HCT116 (cell line): ENCODE measurements at regions not wholly inside any gene's neighbourhood (a gene's known extent, or its start where the extent isn't known, plus 50 kb on each side); places are given as distances from the start of the nearest gene placed in this dataset.

Source experiments
- ATAC-seq: fragments of 200-7000 bp; cut with Tn5 transposase; 2 replicates; pipeline ENCODE4 v1.9.1; 2020; ENCODE audit warnings: mild to moderate bottlenecking, moderate library complexity
- BruUV-seq: library from RNA; stranded (reverse); fragments of 400-500 nt; replicated peaks from 2 replicates; lab custom pipeline; 2021; lab: Mats Ljungman, UMichigan
- CTCF ChIA-PET: fragments of 300-600 bp; sonication (Branson Sonifier 250); formaldehyde crosslinking; loops from one replicate; lab custom pipeline; 2021; ENCODE audit warnings: antibody characterized with exemption; lab: Charles Lee
- POLR2A ChIA-PET: fragments of 300-600, 350-600 bp; sonication (Branson Sonifier 250); formaldehyde crosslinking; loops from one replicate; lab custom pipeline; 2021; ENCODE audit warnings: antibody characterized with exemption; lab: Charles Lee
- RAD21 ChIA-PET, 2 experiments: fragments of 300-600 bp; sonication (Branson Sonifier 250); formaldehyde crosslinking; loops; one replicate each; lab custom pipeline; 2023; ENCODE audit warnings: low total read pairs in 2 of 2; ENCODE audit not compliant: uncharacterized antibody in 2 of 2, unreplicated experiment in 2 of 2, low non-redundant PET in 1 of 2; lab: Charles Lee
- DNase-seq: peaks from one replicate; pipeline ENCODE4 v3.0.0-alpha.2; 2010; ENCODE audit warnings: low read depth, low spot score
- H2AFZ ChIP-seq: fragments of 200-600 bp; shearing (Covaris generic), sonication (generic); 2 replicates; pipeline ENCODE4 v1.6.1; 2017; ENCODE audit warnings: low read depth, mixed run types, mixed read lengths, antibody characterized with exemption, low read length; ENCODE audit not compliant: poor library complexity, severe bottlenecking
- H3K27ac ChIP-seq: 2 replicates; pipeline ENCODE4 v1.5.1; 2012; ENCODE audit warnings: low read depth, low read length
- H3K27me3 ChIP-seq: fragments of 200-600 bp; sonication (generic); 2 replicates; pipeline ENCODE4 v1.6.1; 2016; ENCODE audit warnings: mixed run types, low read length, mixed read lengths; ENCODE audit not compliant: insufficient read depth
- H3K36me3 ChIP-seq, 2 experiments: fragments of 200-500 bp in 1 of 2; fragments of 200-600 bp in 1 of 2; sonication (Bioruptor generic) in 1 of 2; sonication (generic) in 1 of 2; 2 replicates each; pipeline versions ENCODE4 v1.5.1 to v1.6.1; 2014 to 2016; ENCODE audit warnings: low read length in 2 of 2, inconsistent platforms in 1 of 2, mixed read lengths in 1 of 2, mixed run types in 1 of 2; ENCODE audit not compliant: insufficient read depth in 2 of 2, control insufficient read depth in 1 of 2
- H3K4me1 ChIP-seq, 2 experiments: fragments of 200-600 bp in 1 of 2; sonication (generic) in 1 of 2; 2 replicates each; pipeline versions ENCODE4 v1.5.1 to v1.6.1; 2012 to 2017; ENCODE audit warnings: low read length in 2 of 2, inconsistent platforms in 1 of 2, mild to moderate bottlenecking in 1 of 2, mixed read lengths in 1 of 2, mixed run types in 1 of 2, moderate library complexity in 1 of 2; ENCODE audit not compliant: insufficient read depth in 2 of 2, control insufficient read depth in 1 of 2
- H3K4me2 ChIP-seq: fragments of 200-600 bp; sonication (generic); 2 replicates; pipeline ENCODE4 v1.6.1; 2017; ENCODE audit warnings: mixed run types, low read length, mixed read lengths
- H3K4me3 ChIP-seq, 2 experiments: fragments of 200-600 bp in 1 of 2; sonication (generic) in 1 of 2; replicated peaks in 1 of 2; 2 replicates each; pipeline ENCODE4 v1.5.1; 2011 to 2016; ENCODE audit warnings: low read length in 2 of 2, control low read depth in 1 of 2, low read depth in 1 of 2, mild to moderate bottlenecking in 1 of 2, mixed read lengths in 1 of 2, mixed run types in 1 of 2
- H3K79me2 ChIP-seq: fragments of 200-600 bp; sonication (generic); 2 replicates; pipeline ENCODE4 v1.6.1; 2017; ENCODE audit warnings: mild to moderate bottlenecking, mixed run types, low read length, moderate library complexity, mixed read lengths; ENCODE audit not compliant: insufficient read depth
- H3K9ac ChIP-seq: fragments of 200-600 bp; sonication (generic); 2 replicates; pipeline ENCODE4 v1.6.1; 2016; ENCODE audit warnings: low read length, mixed read lengths
- H3K9me2 ChIP-seq: fragments of 200-600 bp; sonication (generic), shearing (Covaris generic); 2 replicates; pipeline ENCODE4 v1.6.1; 2017; ENCODE audit warnings: mixed run types, mild to moderate bottlenecking, moderate library complexity; ENCODE audit not compliant: insufficient read depth
- H3K9me3 ChIP-seq, 2 experiments: fragments of 200-500 bp in 1 of 2; fragments of 200-600 bp in 1 of 2; sonication (Bioruptor generic) in 1 of 2; sonication (generic) in 1 of 2; 2 replicates each; pipeline ENCODE4 v1.6.1; 2014 to 2017; ENCODE audit warnings: low read length in 2 of 2, mixed read lengths in 2 of 2, inconsistent platforms in 1 of 2, low read depth in 1 of 2, mild to moderate bottlenecking in 1 of 2, mixed run types in 1 of 2, moderate library complexity in 1 of 2; ENCODE audit not compliant: control insufficient read depth in 1 of 2, insufficient read depth in 1 of 2
- H4K20me1 ChIP-seq: fragments of 200-600 bp; sonication (generic), shearing (Covaris generic); 2 replicates; pipeline ENCODE4 v1.6.1; 2017; ENCODE audit warnings: mixed run types, mild to moderate bottlenecking, moderate library complexity; ENCODE audit not compliant: insufficient read depth
- EGR1 ChIP-seq: IDR thresholded peaks from 2 replicates; pipeline ENCODE4 v1.6.1; 2012; ENCODE audit warnings: low read depth
- ELF1 ChIP-seq: IDR thresholded peaks from 2 replicates; pipeline ENCODE4 v1.6.1; 2012; ENCODE audit warnings: low read depth, borderline replicate concordance
- EZH2 ChIP-seq: fragments of 200-600 bp; sonication (generic); IDR thresholded peaks from 2 replicates; pipeline ENCODE4 v1.6.1; 2017; ENCODE audit warnings: antibody characterized with exemption, mixed run types
- JUND ChIP-seq: IDR thresholded peaks from 2 replicates; pipeline ENCODE4 v1.6.1; 2012
- POLR2A ChIP-seq: IDR thresholded peaks from 2 replicates; pipeline ENCODE4 v1.7.0; 2011; ENCODE audit warnings: borderline replicate concordance; ENCODE audit not compliant: insufficient read depth, insufficient read length; ENCODE audit errors: extremely low read depth
- RAD21 ChIP-seq: IDR thresholded peaks from 2 replicates; pipeline ENCODE4 v1.6.1; 2012; ENCODE audit warnings: low read depth, mild to moderate bottlenecking
- SIN3A ChIP-seq: IDR thresholded peaks from 2 replicates; pipeline ENCODE4 v1.6.1; 2012; ENCODE audit warnings: low read depth
- SP1 ChIP-seq: IDR thresholded peaks from 2 replicates; pipeline ENCODE4 v1.6.1; 2012; ENCODE audit warnings: low read depth
- SRF ChIP-seq: IDR thresholded peaks from 2 replicates; pipeline ENCODE4 v1.6.1; 2012; ENCODE audit warnings: low read depth
- TCF7L2 ChIP-seq: IDR thresholded peaks from 2 replicates; pipeline ENCODE4 v1.7.0; 2011; ENCODE audit warnings: borderline replicate concordance, inconsistent platforms; ENCODE audit not compliant: insufficient read depth, insufficient read length; ENCODE audit errors: extremely low read depth
- YY1 ChIP-seq: IDR thresholded peaks from 2 replicates; pipeline ENCODE4 v1.6.1; 2011; ENCODE audit warnings: low read length, low read depth, moderate library complexity, mild to moderate bottlenecking; ENCODE audit not compliant: insufficient replicate concordance; ENCODE audit errors: extremely low read depth
- intact Hi-C: fragments of 100-400 bp; cut with micrococcal nuclease; formaldehyde crosslinking; loops from 2 replicates; pipeline ENCODE4 v1.10.0; 2022
- TF ChIP-seq, protein P1 (sequence below): IDR thresholded peaks from 2 replicates; pipeline ENCODE4 v1.6.1; 2012
- TF ChIP-seq, protein P2 (sequence below): IDR thresholded peaks from 2 replicates; pipeline ENCODE4 v1.6.1; 2012; ENCODE audit warnings: low read depth
- TF ChIP-seq, protein P3 (sequence below): IDR thresholded peaks from 2 replicates; pipeline ENCODE4 v1.6.1; 2012
- TF ChIP-seq, protein P4 (sequence below): IDR thresholded peaks from 2 replicates; pipeline ENCODE4 v1.6.1; 2011; ENCODE audit warnings: mild to moderate bottlenecking, low read length, moderate library complexity; ENCODE audit not compliant: insufficient replicate concordance; ENCODE audit errors: extremely low read depth

DNA sequence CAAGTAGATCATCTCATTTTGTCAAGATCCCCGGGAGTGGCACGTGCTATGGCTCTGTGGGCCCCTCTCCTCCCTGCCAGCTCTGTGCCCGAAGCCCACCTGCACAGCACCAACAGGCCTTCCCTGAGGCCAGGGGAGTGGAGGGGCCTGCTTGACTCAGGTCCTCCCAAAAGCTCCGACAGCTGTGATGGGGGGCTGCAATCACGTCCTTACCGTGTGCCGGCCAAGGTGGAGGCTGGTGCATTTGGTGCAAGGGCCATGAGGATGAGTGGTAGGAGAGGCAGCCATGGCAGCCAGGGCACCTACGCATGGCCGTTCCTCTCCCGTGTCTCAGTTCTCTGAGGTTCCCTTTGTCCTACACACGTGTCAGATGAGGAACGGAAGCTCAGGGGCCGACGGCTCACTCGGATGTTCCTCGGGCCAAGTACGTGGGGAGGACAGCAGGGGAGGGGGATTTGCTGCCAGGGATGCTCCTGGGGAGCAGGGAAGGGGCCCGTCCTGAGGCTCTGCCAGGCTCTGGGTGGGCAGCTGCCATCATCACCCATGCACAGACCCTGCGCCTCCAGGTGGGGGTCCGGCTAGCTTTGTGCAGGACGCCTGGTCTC is 95.8 kb downstream of the HMX1 start:
- Histone ChIP-seq H3K4me3 (no peak overlapping the region), H3K27me3 (no peaks in the 10 kb centered on the region), H3K4me2 (no peak overlapping the region), H3K36me3 (no peaks in the 10 kb centered on the region), H3K9ac (no peak overlapping the region), H3K9me3 (no peaks in the 10 kb centered on the region), H2AFZ (no peak overlapping the region), H3K4me1 (peaks cover 0 to 3% of the 10 kb centered on the region in 2 experiments; a peak in 2 of 4 replicates), H3K9me2 (no peaks in the 10 kb centered on the region), H3K27ac (no peak overlapping the region), H4K20me1 (no peaks in the 10 kb centered on the region), H3K79me2 (no peaks in the 10 kb centered on the region)
- CTCF ChIA-PET, result no interaction called here
- RAD21 ChIA-PET, result no interaction called here
- ATAC-seq (no peak), DNase-seq (no peak)
- POLR2A ChIA-PET, result no interaction called here
- intact Hi-C loops, result no loop called here
- TF ChIP-seq, protein P1, sequence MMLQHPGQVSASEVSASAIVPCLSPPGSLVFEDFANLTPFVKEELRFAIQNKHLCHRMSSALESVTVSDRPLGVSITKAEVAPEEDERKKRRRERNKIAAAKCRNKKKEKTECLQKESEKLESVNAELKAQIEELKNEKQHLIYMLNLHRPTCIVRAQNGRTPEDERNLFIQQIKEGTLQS, result no peak
- TF ChIP-seq SP1, result no peak
- TF ChIP-seq JUND, result no peak
- TF ChIP-seq POLR2A, result no peak
- no peak for TF ChIP-seq EZH2
- no peak for TF ChIP-seq RAD21
- no peak for TF ChIP-seq SRF
- no peak for TF ChIP-seq TCF7L2
- TF ChIP-seq SIN3A, result no peak
- BruUV-seq, result no TSS peak

DNA sequence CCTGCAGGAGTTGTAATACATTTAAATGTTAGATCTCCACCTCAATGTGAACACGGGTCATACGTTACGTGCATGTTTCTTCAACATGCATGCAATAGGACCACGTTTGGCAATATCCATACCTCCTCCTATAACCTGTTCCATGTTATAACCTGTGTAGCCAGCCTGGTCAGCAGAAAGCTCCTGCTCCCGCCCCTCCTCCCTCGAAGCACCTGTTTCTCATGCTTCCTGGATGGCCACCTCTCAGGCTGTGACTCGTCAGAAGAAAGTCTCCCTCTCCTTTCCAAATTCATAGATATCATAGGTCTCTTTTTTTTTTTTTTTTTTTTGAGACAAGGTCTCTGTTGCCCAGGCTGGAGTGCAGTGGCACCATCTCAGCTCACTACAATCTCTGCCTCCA is 96.5 kb downstream of the HMX1 start:
- ChIA-PET POLR2A (no interaction called here), RAD21 (no interaction called here), CTCF (no interaction called here)
- H3K27me3 ChIP-seq, result no peaks in the 10 kb centered on the region
- no peak overlapping the region for H2AFZ ChIP-seq
- no peaks in the 10 kb centered on the region for H3K79me2 ChIP-seq
- H3K4me2 ChIP-seq, result no peak overlapping the region
- no peaks in the 10 kb centered on the region for H3K9me3 ChIP-seq
- peaks cover 0 to 3% of the 10 kb centered on the region in 2 experiments; a peak in 2 of 4 replicates for H3K4me1 ChIP-seq
- no peak for ATAC-seq
- no peak overlapping the region for H3K9ac ChIP-seq
- H3K4me3 ChIP-seq, result no peak overlapping the region
- no peak for DNase-seq
- H3K9me2 ChIP-seq, result no peaks in the 10 kb centered on the region
- H4K20me1 ChIP-seq, result no peaks in the 10 kb centered on the region
- H3K36me3 ChIP-seq, result no peaks in the 10 kb centered on the region
- H3K27ac ChIP-seq, result no peak overlapping the region
- BruUV-seq, result no TSS peak
- intact Hi-C loops, result no loop called here
- TF ChIP-seq POLR2A (no peak), RAD21 (no peak), EGR1 (no peak), ELF1 (no peak), YY1 (no peak), SP1 (no peak), TCF7L2 (no peak)
- TF ChIP-seq, protein P2, sequence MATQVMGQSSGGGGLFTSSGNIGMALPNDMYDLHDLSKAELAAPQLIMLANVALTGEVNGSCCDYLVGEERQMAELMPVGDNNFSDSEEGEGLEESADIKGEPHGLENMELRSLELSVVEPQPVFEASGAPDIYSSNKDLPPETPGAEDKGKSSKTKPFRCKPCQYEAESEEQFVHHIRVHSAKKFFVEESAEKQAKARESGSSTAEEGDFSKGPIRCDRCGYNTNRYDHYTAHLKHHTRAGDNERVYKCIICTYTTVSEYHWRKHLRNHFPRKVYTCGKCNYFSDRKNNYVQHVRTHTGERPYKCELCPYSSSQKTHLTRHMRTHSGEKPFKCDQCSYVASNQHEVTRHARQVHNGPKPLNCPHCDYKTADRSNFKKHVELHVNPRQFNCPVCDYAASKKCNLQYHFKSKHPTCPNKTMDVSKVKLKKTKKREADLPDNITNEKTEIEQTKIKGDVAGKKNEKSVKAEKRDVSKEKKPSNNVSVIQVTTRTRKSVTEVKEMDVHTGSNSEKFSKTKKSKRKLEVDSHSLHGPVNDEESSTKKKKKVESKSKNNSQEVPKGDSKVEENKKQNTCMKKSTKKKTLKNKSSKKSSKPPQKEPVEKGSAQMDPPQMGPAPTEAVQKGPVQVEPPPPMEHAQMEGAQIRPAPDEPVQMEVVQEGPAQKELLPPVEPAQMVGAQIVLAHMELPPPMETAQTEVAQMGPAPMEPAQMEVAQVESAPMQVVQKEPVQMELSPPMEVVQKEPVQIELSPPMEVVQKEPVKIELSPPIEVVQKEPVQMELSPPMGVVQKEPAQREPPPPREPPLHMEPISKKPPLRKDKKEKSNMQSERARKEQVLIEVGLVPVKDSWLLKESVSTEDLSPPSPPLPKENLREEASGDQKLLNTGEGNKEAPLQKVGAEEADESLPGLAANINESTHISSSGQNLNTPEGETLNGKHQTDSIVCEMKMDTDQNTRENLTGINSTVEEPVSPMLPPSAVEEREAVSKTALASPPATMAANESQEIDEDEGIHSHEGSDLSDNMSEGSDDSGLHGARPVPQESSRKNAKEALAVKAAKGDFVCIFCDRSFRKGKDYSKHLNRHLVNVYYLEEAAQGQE, result no peak
- TF ChIP-seq, protein P3, sequence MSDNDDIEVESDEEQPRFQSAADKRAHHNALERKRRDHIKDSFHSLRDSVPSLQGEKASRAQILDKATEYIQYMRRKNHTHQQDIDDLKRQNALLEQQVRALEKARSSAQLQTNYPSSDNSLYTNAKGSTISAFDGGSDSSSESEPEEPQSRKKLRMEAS, result no peak
- TF ChIP-seq, protein P4, sequence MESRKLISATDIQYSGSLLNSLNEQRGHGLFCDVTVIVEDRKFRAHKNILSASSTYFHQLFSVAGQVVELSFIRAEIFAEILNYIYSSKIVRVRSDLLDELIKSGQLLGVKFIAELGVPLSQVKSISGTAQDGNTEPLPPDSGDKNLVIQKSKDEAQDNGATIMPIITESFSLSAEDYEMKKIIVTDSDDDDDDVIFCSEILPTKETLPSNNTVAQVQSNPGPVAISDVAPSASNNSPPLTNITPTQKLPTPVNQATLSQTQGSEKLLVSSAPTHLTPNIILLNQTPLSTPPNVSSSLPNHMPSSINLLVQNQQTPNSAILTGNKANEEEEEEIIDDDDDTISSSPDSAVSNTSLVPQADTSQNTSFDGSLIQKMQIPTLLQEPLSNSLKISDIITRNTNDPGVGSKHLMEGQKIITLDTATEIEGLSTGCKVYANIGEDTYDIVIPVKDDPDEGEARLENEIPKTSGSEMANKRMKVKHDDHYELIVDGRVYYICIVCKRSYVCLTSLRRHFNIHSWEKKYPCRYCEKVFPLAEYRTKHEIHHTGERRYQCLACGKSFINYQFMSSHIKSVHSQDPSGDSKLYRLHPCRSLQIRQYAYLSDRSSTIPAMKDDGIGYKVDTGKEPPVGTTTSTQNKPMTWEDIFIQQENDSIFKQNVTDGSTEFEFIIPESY, result no peak
